Stimulated activated CD4-positive, alpha-beta T cell treated with anti-CD3 and anti-CD28 coated beads, Interleukin-4, amount 100 ng/mL, for 4 hours (primary cell): ENCODE measurements at regions not wholly inside any gene's neighbourhood (a gene's known extent, or its start where the extent isn't known, plus 50 kb on each side); places are given as distances from the start of the nearest gene placed in this dataset.
"Not testable (repeated sequence)": the region's sequence is repeated elsewhere in the genome, so short reads cannot be mapped to it uniquely, and the experiment has no call there.

Experiments
- DNase-seq, 2 experiments: peaks; one replicate each; pipeline ENCODE4 v3.0.0-alpha.2; 2020

DNA sequence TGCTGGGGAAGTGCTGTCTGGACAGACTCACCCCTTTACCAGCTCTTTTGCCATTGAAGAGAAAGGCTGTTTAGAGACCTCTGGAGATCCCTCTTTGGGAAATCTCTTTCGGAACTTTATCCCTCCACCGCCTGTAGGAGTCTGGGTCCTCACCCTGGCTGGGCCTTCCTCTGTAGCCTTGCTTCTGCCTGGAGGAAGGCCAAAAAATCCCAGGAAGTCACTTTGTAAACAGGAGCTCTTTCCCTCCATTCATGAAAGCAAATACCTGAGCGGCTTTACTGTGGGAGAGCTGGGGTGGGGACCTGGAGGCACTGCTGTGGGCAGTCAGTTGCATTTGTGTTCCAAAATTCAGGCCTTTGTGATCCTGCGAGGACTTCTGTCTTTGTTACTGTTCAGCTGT lies 126.2 kb downstream of the KLF6 start:
- DNase-seq, result no peak

DNA sequence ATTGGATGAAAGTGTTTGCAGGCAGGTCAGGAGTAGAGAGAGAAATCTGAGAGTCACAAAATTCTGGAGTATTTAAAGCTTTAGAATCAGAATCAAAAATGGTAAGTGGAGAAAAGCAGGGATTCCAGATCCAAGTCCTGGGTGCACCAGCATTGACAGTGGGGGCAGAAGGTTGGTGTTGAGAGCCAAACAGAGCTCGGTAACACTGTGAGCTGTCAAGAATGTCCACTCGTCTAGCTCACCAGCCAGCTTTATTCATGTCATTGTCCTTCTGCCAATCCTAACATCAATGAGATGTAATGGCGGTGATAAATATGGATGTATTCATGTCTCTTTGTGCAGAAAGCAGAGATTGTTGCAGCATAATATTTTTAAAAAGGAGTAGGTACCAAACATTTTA lies 128.8 kb downstream of the KLF6 start:
- no peak for DNase-seq

DNA sequence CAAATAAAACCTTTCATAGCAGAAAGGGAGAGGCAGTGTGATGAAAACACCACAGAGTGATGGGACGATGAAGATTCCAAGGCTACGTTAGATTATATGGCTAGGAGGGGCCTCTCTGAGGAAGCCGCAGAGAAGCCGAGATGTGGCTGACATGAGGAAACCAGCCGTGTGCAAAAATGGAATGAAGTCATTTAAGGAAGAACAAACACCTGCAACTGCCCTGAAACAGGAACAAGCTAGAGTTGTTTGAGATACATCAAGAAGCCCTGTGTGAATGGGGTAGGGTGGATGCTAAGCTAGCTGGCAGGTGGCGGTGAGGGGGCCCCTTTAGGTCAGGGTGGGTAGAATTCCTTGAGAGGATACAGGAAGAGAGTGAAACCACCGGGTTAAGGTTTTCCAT lies 129.5 kb downstream of the KLF6 start:
- no peak for DNase-seq

DNA sequence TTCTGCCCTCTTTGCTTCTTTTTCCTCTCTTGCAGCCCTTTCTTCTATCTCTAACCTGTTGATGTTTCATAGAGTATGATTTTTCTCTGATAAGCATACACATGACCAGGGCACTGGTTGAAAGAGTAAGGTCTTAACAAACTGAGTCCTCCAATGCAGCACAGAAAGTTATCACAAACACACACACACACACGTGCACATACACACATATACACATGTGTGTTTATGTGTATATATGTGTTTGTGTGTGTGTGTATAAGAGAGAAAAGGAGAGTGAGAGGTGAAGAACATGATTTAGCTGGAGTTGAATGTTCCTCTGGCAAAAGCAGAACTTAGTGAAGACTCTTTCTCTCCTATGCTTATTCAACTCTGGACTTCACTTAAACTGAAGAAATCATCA lies 130.0 kb downstream of the KLF6 start:
- DNase-seq, result no peak

- no peak for DNase-seq
These were observed 130.5 kb downstream of the KLF6 start for GRCh38 chr10:3654496-3654895.

DNA sequence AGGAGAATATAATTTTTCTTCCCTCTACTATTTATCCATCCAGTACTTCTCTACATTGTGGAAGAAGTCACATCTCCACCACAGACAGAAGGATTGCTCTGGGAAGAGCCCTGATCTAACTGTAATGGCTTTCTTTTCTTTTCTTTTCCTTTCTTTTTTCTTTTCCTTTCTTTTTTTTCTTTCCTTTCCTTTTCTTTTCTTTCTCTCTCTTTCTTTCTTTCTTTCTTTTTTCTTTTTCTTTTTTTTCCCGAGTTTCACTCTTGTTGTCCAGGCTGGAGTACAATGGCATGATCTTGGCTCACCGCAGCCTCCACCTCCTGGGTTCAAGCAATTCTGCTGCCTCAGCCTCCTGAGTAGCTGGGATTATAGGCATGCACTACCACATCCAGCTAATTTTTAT lies 131.7 kb downstream of the KLF6 start:
- DNase-seq, result not testable (repeated sequence)

DNA sequence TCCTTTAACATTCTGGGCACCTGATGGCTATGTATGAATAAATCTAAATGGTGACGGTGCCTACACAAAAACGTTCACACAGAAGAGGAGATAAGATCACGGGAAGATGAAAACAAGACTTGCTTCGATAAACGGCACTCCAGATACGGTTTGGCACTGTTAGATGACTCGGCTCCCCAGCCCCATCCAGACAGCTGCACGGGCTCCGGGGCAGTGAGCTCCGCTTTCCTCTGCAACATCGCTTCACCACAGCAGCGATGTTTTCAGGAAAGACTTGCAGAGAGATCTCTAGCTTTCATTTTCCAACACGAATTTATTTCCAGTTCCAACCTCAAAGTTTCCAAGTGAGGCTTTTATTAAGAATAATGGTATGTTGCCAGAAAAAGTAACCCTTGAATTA lies 132.1 kb downstream of the KLF6 start:
- DNase-seq, result peak; percentile 23 to 25

GRCh38 chr10:3651969-3652653 lies 132.9 kb downstream of the KLF6 start:
- DNase-seq, result no peak

DNA sequence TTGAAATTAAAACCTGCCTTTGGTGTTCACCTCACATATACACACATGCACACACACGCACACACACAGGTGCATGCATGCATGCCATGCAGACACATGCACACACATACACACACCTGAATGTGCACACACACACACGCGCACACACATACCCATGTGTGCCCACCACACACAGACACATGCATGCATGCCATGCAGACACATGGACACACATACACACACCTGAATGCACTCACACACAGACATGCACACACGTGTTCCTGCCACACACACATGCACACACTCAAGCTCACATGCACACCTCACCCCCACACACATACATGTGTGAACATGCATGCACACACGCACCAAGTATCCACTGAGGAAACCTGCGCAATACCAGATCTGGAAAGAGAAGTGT lies 136.4 kb downstream of the KLF6 start:
- no peak for DNase-seq

GRCh38 chr10:3648170-3648569 lies 136.8 kb downstream of the KLF6 start:
- DNase-seq, result no peak

DNA sequence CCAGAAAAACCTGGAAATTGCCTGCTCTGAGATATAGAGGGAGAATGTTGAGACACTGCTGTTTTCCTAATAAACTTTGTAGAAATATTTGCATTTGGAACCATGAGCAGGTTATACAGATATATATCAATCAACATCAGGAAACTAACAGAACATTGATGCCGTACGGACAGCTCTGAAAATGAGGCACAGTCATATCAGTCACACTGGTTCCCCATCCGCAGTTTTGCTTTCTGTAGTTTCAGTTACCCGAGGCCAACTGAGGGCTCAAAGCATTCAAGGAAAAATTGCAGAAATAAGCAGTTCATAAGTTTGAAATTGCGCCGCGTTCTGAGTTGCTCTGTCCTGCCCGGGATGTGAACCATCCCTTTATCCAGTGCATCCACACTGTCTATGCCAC lies 137.9 kb downstream of the KLF6 start:
- DNase-seq, result no peak

DNA sequence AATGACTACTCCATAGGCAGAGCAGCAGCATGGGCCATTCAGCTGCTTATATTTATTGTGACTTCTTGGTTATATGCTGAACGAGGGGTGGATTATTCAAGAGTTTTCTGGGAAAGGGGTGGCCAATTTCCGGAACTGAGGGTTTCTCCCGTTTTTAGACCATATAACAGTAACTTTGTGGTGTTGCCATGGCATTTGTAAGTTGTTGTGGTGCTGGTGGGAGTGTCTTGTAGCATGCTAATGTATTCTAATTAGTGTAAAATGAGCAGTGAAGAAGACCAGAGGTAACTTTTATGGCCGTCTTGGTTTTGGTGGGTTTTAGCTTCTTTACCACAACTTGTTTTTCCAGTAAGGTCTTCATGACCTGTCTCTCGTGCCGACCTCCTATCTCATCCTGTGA lies 139.6 kb downstream of the KLF6 start:
- no peak for DNase-seq

- no peak for DNase-seq
These were observed 144.2 kb downstream of the KLF6 start for GRCh38 chr10:3640816-3641215.

DNA sequence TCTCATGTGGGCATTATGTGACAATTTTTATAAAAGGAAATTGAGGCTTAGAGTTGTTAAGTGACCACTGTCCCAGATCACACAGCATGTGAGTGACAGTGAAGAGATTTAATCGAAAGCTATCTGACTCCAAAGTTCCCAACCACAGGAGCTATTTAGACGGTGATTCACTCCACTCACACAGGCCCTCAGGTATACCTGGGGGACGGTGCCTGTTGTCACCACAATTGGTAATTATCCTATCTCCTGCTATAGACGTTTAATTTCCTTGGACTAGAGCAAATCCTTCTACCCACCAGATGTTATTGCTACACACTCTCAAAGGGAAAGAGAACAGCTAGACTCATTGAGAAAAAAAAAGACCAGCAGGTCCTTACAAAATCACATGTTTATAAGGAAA lies 145.5 kb downstream of the KLF6 start:
- no peak for DNase-seq

- DNase-seq, result no peak
These were observed 148.4 kb downstream of the KLF6 start for GRCh38 chr10:3636356-3637181.

GRCh38 chr10:3635697-3636096 lies 149.3 kb downstream of the KLF6 start:
- no peak for DNase-seq

DNA sequence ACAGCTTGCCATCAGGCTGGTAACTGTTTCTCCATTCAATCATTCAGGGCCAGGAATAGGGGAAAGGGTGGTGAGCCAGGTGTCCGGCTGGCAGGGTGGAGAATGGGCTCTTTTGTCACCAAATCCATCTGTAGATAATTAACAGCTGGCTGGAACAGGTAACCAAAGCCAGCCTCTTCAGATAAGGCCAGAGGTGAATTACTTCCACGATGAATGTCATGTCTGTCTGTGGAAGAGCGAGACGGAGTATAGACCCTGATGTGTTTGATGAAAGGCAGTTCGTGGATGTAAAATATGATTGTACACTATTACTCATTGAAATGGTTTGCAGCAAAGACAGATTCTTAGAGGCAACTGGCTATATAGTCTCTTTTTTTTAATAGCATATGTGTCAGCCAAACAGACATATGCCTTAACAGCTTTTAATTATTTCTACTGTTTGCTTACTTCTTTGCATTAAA lies 149.8 kb downstream of the KLF6 start:
- DNase-seq, result no peak

DNA sequence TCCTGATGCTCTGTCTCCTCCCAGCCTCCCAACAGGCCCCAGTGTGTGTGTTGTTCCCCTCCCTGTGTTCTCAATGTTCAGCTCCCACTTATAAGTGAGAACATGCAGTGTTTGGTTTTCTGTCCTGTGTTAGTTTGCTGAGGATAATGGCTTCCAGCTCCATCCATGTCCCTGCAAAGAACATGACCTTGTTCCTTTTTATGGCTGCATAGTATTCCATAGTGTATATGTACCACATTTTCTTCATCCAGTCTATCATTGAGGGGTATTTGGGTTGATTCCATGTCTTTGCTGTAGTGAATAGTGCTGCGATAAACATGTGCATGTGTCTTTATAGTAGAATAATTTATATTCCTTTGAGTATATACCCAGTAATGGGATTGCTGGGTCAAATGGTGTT lies 150.4 kb downstream of the KLF6 start:
- DNase-seq, result not testable (repeated sequence)

DNA sequence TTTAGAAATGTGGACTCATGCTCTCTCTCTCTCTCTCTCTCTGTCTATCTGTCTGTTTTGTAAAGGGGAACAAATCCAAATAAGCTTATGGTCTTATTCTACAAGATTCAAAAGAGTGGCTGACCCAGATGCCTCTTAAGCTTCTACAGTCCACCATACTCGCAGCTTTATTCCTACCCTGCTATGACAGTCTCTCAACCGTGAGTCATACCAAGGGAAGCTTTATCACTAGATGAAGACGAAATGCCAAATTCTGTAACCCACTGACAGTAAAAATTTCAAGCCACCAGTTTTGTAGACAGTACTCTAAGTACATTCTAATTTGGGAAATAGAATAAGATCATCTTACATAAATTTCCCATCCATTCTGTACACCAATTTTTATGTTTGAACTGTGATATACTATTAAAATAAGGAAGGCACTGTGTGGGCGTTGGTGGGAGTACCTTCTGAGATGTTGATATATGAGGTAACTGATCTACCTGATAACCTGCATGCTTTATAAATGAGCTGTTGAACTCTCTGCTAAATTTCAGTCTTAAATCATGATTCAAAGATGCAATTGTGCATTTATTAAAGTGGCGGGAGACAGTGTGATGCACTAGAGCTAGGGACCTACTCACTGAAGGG lies 153.2 kb downstream of the KLF6 start:
- no peak for DNase-seq

GRCh38 chr10:3631291-3631690 lies 153.7 kb downstream of the KLF6 start:
- no peak for DNase-seq

- DNase-seq, result no peak
These were observed 158.9 kb downstream of the KLF6 start for GRCh38 chr10:3625959-3626751.

DNA sequence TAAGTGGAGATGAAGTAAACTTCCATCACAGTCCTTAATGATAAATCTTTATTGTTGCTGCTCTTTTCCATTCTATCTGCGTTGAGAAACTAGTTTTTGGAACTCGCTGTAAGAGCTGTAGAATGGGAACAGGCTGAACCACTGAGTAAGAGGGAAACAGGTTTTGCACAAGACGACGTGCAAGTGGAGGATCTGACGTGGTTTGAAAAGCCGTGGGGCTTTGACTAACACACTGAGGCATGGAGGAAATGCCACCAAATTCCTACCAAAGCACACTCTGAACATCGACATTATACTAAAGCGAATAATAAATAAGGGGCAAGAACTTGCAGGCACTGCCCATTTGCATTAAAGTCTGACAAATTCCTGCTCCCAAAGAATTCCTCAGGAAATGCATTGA lies 160.6 kb downstream of the KLF6 start:
- DNase-seq, result no peak

- DNase-seq, result no peak
These were observed 161.3 kb downstream of the KLF6 start for GRCh38 chr10:3623746-3624145.
